ENCODE measurements at regions not wholly inside any gene's neighbourhood (a gene's known extent, or its start where the extent isn't known, plus 50 kb on each side); places are given as distances from the start of the nearest gene placed in this dataset.
"Not testable (repeated sequence)": the region's sequence is repeated elsewhere in the genome, so short reads cannot be mapped to it uniquely, and the experiment has no call there.

GRCh38 chr10:44176311-44176710 lies 208.6 kb downstream of the CXCL12 start:
- DNase-seq (ENCODE audit: low spot score) = no peak

GRCh38 chr10:44173608-44173894 lies 211.3 kb downstream of the CXCL12 start:
- no peak for DNase-seq (ENCODE audit: low spot score)

DNA sequence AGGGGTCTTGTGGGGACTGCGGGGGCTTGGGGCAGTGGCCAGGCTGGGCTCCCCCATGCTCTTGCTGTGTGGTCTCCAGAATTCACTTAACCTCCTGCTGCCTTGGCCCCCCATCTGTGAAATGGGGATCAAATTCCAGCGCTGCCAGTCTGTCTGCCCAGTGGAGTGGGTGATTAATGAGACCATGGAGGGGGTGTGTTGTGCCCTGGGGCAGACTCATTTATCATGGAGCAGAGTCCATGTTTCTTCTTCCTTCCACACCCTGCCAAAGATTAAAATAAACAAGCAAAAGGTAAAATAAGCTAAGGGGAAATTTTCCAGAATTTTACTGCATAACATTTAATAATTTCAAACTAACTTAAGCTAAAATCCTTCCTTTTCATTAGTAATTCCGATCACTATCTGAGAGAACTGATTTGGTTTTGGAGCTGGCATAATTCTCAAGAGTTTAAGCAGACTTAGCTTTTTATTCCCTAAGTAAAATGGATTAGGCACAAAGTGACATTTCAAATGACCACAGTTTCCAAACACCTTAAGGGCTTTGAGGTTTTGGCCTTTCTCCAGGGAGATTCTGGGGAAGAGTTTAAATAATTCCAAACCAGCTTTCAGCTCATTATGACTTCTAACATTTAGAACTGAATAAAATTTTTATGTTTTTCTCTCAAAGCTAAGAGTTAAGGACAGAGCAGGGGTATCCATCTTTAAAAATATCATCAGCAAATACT lies 211.9 kb downstream of the CXCL12 start:
- no peak for DNase-seq (ENCODE audit: low spot score)

DNA sequence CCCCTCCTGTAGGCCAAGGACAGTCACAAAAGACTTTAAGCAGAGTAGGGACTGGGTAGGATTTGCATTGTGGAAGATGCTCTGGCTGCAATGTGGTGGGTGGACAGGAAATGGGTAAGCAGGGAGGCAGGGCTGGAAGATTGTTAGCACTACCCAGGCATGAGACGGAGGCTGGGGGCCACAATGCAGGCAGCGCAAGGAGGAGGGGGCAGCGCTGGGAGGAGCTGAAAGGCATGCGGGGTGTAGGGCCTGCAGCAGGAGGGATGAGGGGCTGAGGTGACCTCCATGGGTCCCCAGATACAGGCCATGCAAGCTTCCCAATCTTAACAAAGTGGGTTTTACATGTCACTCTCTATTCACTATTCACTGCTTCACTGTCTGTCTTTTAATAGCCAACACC lies 213.1 kb downstream of the CXCL12 start:
- no peak for DNase-seq (ENCODE audit: low spot score)

DNA sequence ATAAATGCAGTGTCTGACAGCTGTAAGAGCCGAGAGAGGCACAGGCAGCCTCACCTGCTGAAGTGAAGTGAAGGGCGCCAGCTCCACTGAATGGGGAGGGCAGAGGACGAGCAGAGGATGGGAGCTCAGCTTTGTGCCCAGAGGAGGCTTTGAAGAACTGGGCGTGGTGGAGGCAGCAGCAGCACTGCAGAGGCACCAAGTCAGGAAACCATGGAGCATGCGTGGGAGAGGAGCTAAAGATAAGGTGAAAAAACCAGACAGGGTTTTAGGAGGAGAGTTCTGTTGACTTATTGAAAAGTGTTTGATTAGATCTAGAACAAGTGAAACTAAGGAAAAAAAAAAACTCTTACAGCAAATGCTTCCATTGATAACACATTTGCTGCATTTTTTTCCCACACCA lies 216.4 kb downstream of the CXCL12 start:
- no peak for DNase-seq (ENCODE audit: low spot score)

GRCh38 chr10:44167752-44168151 lies 217.1 kb downstream of the CXCL12 start:
- no peak for DNase-seq (ENCODE audit: low spot score)

DNA sequence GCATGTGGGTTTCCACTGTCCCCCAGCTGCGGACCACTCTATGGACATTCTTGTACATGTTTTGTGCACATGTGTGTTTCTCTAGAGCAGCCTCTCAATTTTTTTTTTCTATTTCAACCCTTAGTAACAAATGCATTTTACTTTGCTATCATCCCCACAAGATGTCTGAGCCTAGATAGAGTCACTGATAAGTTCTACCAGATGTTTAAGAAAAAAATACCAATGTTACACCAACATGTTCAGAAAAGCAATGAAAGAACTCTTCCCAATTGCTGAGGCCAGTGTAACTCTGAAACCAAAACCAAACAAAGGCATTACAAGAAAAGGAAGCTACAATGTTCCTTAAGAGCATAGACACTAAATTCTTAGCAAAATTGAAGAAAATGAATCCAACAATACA lies 218.5 kb downstream of the CXCL12 start:
- DNase-seq (ENCODE audit: low spot score) = no peak

- DNase-seq (ENCODE audit: low spot score) = no peak
These were observed 220.5 kb downstream of the CXCL12 start for GRCh38 chr10:44164251-44164956.

- DNase-seq (ENCODE audit: low spot score) = peak; percentile 19
These were observed 223.7 kb downstream of the CXCL12 start for GRCh38 chr10:44161184-44161583.

DNA sequence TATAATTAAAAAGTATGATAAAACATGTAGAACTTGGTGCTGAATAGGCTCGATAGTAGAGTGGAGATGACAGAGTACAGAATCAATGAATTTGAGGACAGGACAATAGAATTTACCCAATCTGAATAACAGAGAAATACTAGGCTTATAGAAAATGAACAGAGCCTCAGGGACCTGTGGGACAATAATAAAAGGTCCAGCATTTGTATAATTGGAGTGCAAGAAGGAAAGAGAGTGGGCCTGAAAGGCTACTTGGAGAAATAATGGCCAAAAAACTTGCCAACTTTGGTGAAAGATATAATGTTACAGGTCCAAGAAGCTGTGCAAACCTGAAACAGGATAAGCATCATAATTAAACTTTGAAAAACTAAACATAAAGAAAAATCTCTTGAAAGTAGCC lies 227.3 kb downstream of the CXCL12 start:
- DNase-seq (ENCODE audit: low spot score) = no peak

DNA sequence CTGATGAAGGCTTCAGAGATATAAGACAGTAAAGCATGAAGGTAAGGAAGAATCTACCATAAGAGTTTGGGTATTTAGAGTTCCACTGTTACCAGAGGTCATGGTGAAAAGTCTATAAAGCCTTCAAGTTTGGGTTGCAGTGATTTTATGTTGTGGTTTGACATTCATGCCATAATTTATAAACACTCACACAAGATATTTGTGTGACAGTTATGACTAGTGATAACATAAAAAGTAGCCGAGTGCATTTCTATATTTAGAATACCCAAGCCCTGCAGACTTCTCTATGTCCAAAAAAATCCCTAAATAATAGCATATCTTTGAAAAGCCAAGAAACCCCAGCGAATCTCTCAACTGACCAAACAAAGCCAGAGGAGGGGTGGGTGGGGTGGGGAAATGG lies 229.9 kb downstream of the CXCL12 start:
- no peak for DNase-seq (ENCODE audit: low spot score)

- DNase-seq (ENCODE audit: low spot score) = no peak
These were observed 230.8 kb downstream of the CXCL12 start for GRCh38 chr10:44153918-44154670.

GRCh38 chr10:44143556-44143955 lies 241.3 kb downstream of the CXCL12 start:
- no peak for DNase-seq (ENCODE audit: low spot score)

DNA sequence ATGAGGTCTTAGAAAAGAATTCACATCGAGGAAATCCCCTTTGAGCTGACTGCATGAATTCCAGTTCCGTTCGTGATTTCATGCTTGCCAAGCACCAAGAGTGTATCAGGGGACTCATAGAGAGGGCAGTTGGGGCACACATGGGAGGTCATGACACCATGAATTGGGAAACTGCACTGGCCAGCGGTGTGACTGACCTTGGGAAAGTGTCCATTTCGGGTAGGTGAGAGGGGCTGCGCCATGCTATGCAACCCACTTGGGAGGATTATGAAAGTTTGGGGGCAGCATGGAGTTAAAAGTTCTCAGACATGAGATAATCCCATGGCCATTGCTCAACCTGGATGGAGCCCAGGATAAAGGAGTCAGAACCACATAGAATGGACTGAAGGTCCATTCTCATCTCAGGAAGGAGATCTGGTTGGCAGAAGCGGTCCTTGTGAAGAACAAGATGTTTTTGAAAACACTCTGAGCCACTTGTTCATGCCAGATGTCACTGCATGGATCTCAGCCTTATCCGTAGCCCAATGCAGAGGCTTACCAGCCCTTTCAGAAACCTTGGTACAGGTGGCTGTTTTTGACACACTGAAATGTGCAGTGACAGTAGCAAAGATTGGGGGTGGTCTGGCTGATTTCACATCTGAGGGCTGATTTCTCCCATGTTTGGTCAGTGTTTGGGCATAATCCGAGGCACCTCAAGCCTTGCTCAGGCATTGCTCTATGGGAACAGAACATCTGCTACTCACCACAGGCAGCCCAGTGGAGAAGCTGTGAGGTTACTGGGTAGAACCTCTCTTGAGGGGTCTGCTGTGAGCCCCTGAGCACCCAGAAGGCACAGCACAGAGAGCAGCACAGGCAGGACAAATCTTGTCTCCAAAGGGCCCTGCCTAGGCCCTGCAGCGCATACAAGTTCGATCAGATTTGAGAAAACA lies 252.3 kb downstream of the CXCL12 start:
- DNase-seq (ENCODE audit: low spot score) = no peak

- DNase-seq (ENCODE audit: low spot score) = no peak
These were observed 258.6 kb downstream of the CXCL12 start for GRCh38 chr10:44126291-44126717.

GRCh38 chr10:44125879-44126278 lies 259.0 kb downstream of the CXCL12 start:
- DNase-seq (ENCODE audit: low spot score) = no peak

DNA sequence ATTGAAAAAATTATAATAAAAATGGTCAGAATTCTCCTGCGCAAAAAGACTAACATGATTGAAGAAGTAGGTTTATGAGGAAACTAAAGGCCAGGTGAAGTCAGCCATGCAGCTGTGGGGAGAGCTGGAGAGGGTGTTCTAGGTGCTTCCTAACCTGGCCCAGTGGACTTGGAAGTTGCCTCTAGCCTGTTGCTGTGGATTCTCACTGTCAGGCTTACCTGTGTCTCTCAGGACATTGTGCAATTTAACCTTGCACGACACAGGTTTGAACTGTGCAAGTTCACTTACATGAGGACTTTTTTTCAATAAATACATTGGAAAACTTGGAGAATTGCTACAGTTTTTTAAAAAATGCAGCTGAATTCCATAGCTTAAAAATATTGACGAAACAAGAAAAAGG lies 266.4 kb downstream of the CXCL12 start:
- DNase-seq (ENCODE audit: low spot score) = no peak

DNA sequence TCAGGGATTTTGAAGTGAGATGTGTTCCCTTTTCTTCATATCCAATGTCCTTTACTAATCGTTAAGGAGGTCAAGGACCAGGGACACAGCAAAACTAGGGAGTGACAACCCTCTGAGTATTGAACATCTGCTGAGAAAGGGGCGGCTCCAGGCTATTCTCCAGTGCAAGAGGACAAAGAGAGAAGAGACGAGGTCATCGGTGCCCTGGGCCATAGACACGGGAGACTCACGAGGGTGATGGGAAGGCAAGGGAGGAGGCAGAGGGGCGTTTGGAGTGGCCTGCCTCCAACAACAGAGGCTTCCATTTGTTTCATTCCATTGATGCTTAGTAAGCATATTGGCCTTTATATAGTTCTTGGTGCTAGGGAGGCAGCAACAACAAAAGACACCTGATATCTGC lies 268.4 kb downstream of the CXCL12 start:
- DNase-seq (ENCODE audit: low spot score) = no peak

DNA sequence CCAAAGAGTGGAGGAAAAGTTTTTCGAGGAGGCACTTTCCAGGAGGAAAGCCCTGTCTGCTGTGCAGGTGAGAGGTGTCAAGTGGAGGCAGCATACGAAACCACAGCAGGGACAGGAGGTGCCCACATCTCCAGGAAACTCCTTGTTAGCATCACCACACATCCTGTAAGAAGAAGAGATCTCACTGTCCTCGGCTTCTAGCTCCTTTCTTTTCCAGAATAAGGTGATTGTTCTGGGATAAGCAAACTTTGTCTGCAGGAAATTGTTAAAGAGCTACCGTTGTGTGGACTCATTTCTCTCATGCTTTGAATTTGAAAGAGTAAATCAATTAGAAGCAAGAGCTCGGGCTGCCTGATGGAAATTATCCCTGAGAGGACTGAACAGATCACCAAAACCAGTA lies 269.4 kb downstream of the CXCL12 start:
- no peak for DNase-seq (ENCODE audit: low spot score)

DNA sequence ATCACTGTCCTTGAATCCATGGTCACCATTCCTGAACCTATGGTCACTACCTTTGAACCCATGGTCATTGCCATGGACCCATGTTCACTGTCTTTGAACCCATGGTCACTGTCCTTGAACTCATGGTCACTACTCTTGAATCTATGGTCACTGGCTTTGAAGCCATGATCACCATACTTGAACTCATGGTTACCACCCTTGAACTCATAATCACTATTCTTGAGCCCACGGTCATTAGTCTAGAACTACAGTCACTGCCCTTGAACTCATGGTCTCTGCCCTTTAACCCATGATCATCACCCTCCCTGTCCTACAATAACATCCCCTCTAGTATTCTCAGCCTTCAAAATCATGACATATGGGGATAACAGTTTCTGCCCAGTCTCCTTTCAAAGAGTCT lies 270.5 kb downstream of the CXCL12 start:
- no peak for DNase-seq (ENCODE audit: low spot score)

GRCh38 chr10:44112280-44112679 lies 272.6 kb downstream of the CXCL12 start:
- not testable (repeated sequence) for DNase-seq (ENCODE audit: low spot score)

DNA sequence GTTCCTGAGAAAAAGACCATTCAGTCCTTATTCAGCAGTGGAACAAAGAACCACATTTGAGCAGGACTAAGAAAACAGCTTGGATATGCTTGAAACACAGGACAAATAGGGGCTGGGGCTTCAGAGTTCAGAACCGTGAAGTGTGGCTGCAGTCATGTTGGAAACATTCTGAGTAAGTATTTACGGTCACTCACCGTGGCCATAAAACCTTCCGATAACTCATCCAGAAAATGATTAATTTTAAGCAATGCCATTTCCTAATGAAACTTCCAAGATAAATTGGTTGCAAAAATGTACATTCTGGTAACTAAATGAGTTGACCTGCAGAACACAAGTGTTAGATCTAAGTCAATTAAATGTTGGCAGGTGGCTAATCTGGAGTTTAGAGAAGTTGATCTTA lies 279.2 kb downstream of the CXCL12 start:
- no peak for DNase-seq (ENCODE audit: low spot score)
